ENCODE measurements at regions not wholly inside any gene's neighbourhood (a gene's known extent, or its start where the extent isn't known, plus 50 kb on each side); places are given as distances from the start of the nearest gene placed in this dataset.
"Not testable (repeated sequence)": the region's sequence is repeated elsewhere in the genome, so short reads cannot be mapped to it uniquely, and the experiment has no call there.

DNA sequence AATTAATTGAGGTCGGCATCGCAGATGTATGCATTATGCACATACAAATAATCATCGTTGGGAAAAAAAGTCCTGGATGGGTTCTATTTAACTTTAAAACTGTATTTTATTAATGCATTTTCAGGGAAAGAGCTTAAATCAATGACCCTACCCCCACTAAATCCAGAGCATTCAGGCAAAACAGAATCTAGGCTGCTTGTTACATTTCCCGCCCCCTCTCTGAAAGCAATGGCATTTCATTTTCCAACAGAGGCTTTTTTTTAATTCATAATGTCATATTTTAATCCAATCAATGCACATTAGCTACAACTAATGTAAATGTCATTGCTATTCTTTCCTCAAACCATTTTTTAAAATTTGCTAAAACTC lies 117.4 kb upstream of the GRIA1 start:
- TF ChIP-seq, protein P1, sequence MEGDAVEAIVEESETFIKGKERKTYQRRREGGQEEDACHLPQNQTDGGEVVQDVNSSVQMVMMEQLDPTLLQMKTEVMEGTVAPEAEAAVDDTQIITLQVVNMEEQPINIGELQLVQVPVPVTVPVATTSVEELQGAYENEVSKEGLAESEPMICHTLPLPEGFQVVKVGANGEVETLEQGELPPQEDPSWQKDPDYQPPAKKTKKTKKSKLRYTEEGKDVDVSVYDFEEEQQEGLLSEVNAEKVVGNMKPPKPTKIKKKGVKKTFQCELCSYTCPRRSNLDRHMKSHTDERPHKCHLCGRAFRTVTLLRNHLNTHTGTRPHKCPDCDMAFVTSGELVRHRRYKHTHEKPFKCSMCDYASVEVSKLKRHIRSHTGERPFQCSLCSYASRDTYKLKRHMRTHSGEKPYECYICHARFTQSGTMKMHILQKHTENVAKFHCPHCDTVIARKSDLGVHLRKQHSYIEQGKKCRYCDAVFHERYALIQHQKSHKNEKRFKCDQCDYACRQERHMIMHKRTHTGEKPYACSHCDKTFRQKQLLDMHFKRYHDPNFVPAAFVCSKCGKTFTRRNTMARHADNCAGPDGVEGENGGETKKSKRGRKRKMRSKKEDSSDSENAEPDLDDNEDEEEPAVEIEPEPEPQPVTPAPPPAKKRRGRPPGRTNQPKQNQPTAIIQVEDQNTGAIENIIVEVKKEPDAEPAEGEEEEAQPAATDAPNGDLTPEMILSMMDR (IDR thresholded peaks at IDR 0.05; ENCODE audit: low read depth, low read length, missing control alignments): no peak
- no peaks in the 10 kb centered on the region for H3K27me3 ChIP-seq (replicated peaks)
- no peak for DNase-seq
- H3K27ac ChIP-seq: no peak overlapping the region
- H3K4me3 ChIP-seq (ENCODE audit: low read depth, low read length): no peak overlapping the region
- H3K36me3 ChIP-seq (replicated peaks): no peaks in the 10 kb centered on the region
- in situ Hi-C loops (cut with HindIII; ENCODE audit: low pct_ligation_motif_present, low sequenced_read_pairs): no loop called here

DNA sequence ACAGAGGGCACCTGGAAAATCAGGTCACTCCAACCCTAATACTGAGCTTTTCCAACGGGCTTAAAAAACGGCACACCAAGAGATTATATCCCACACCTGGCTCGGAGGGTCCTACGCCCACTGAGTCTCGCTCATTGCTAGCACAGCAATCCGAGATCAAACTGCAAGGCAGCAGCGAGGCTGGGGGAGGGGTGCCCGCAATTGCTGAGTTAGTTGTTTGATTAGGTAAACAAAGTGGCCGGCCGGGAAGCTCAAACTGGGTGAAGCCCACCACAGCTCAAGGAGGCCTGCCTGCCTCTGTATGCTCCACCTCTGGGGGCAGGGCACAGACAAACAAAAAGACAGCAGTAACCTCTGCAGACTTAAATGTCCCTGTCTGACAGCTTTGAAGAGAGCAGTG lies 108.8 kb upstream of the GRIA1 start:
- in situ Hi-C loops (cut with HindIII; ENCODE audit: low pct_ligation_motif_present, low sequenced_read_pairs); H3K36me3 ChIP-seq (replicated peaks); H3K4me3 ChIP-seq (ENCODE audit: low read depth, low read length); H3K27ac ChIP-seq; DNase-seq; H3K27me3 ChIP-seq (replicated peaks): not testable (repeated sequence)

DNA sequence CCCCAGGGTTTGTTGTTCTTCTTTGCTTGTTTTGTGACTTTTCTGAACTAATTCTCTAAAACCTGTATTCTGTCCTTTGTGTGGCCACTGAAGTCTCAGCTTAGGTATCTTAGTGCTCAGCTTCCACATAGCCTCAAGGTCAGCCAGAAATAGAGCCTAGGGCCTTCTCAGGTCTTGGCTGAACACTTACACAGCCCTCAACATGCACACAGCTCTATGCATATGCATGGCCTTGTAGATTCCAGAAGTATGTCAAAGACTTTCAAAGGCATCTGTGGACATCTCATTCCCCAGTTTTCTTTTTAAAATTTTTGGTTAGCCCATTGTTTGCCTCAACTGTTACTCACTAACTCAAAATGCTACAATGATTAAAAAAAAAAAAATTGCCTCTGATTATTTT lies 99.9 kb upstream of the GRIA1 start:
- Histone ChIP-seq H3K27ac (no peak overlapping the region), H3K27me3 (replicated peaks) (no peaks in the 10 kb centered on the region), H3K36me3 (replicated peaks) (no peaks in the 10 kb centered on the region), H3K4me3 (ENCODE audit: low read depth, low read length) (no peak overlapping the region)
- TF ChIP-seq, protein P1 (IDR thresholded peaks at IDR 0.05; ENCODE audit: low read depth, low read length, missing control alignments): no peak
- no peak for DNase-seq
- in situ Hi-C loops (cut with HindIII; ENCODE audit: low pct_ligation_motif_present, low sequenced_read_pairs): no loop called here

DNA sequence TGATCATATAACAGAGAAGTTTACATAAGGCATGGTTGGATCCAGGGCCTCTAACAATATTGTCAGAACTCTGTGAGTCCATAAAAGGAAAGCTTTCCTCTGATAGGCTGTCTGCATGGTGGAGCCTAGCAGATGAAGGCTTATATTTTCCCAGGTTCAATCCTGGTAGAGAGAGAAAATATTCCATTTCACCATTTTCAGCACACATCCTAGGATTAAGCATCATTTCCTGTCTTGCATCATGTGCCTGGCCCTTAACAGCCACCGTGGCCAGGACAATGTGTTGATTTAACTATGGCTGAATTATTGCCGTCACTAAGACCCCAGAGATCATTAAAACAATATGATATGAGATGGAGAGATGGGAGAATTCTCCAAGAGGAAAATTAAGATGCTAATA lies 90.9 kb upstream of the GRIA1 start:
- no peak for DNase-seq
- Histone ChIP-seq H3K4me3 (ENCODE audit: low read depth, low read length) (no peak overlapping the region), H3K36me3 (replicated peaks) (no peaks in the 10 kb centered on the region), H3K27me3 (replicated peaks) (no peaks in the 10 kb centered on the region), H3K27ac (no peak overlapping the region)
- TF ChIP-seq, protein P1 (IDR thresholded peaks at IDR 0.05; ENCODE audit: low read depth, low read length, missing control alignments): no peak
- in situ Hi-C loops (cut with HindIII; ENCODE audit: low pct_ligation_motif_present, low sequenced_read_pairs): no loop called here

DNA sequence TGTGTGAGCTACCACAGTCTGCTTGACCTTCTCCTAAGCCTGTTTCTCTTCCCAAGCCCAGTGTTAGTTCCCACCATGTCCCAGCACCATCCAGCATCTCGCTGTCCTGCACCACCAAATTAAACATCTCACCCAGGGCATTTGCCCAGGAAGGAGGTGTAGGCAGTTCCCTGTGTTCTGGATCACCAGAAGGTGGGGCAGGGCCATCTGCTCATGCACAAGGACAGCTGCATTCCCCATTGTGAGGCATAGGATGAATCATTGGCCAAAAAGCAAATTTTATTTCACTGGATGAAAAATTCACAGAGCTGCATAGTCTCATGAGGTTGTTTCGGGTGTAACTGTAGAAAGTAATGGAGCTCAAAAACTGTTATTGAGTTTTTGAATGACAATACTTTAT lies 89.5 kb upstream of the GRIA1 start:
- Histone ChIP-seq H3K27ac (no peak overlapping the region), H3K27me3 (replicated peaks) (no peaks in the 10 kb centered on the region)
- TF ChIP-seq, protein P1 (IDR thresholded peaks at IDR 0.05; ENCODE audit: low read depth, low read length, missing control alignments): no peak

DNA sequence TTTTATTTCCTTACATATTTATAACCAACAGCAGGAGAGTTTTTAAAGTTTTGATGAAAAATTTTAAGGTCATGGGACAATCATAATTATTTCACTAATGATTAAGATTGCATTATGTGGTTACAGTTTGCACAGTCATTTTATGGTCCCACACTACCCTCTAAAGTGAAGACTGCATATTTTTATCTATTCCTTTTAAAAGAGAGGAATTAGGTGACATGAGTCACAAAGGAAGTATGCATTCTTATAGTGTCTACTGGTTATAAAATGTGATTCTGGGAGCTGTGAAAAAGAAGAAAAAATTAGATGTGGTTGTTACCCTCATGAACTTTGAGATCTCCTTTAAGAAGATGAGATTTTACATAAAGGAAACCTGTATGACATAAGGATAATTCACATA lies 87.9 kb upstream of the GRIA1 start:
- TF ChIP-seq, protein P1 (IDR thresholded peaks at IDR 0.05; ENCODE audit: low read depth, low read length, missing control alignments): no peak
- H3K36me3 ChIP-seq (replicated peaks): no peaks in the 10 kb centered on the region
- DNase-seq: no peak
- H3K27ac ChIP-seq: no peak overlapping the region
- H3K27me3 ChIP-seq (replicated peaks): no peaks in the 10 kb centered on the region
- in situ Hi-C loops (cut with HindIII; ENCODE audit: low pct_ligation_motif_present, low sequenced_read_pairs): no loop called here
- no peak overlapping the region for H3K4me3 ChIP-seq (ENCODE audit: low read depth, low read length)

More for the DNA sequence above, 89.5 kb upstream of the GRIA1 start:
- no peak for DNase-seq
- H3K36me3 ChIP-seq (replicated peaks): no peaks in the 10 kb centered on the region
- no peak overlapping the region for H3K4me3 ChIP-seq (ENCODE audit: low read depth, low read length)
- in situ Hi-C loops (cut with HindIII; ENCODE audit: low pct_ligation_motif_present, low sequenced_read_pairs): no loop called here

Data from brain microvascular endothelial cell (primary cell).